SK-N-SH (cell line): ENCODE measurements at regions not wholly inside any gene's neighbourhood (a gene's known extent, or its start where the extent isn't known, plus 50 kb on each side); places are given as distances from the start of the nearest gene placed in this dataset.

Source experiments
- CTCF ChIA-PET: fragments of 300-600, 350-600 bp; formaldehyde crosslinking; extraction: SDS; loops from one replicate; lab custom pipeline; 2021; lab: Yijun Ruan, JAX
- POLR2A ChIA-PET: fragments of 350-600 bp; sonication (Branson Sonifier 250); formaldehyde crosslinking; extraction: SDS; loops from one replicate; lab custom pipeline; 2020; ENCODE audit warnings: antibody characterized with exemption, inconsistent platforms; lab: Yijun Ruan, JAX
- DNase-seq: peaks from one replicate; pipeline ENCODE4 v3.0.0; 2012
- H2AFZ ChIP-seq: fragments of 200-600 bp; sonication (generic); 2 replicates; pipeline ENCODE4 v1.8.1; 2016; ENCODE audit warnings: antibody characterized with exemption, mild to moderate bottlenecking, low read depth
- H3F3A ChIP-seq: fragments of 200-600 bp; sonication (generic); replicated peaks from 2 replicates; pipeline ENCODE3; 2016; ENCODE audit warnings: antibody characterized with exemption, mild to moderate bottlenecking; ENCODE audit not compliant: insufficient read depth
- H3K27ac ChIP-seq, 2 experiments: fragments of 200-500 bp in 1 of 2; fragments of 200-600 bp in 1 of 2; sonication (Bioruptor generic) in 1 of 2; sonication (generic), shearing (Covaris generic) in 1 of 2; 2 replicates each; pipeline versions ENCODE4 v1.5.1 to v1.6.1; 2014 to 2016; ENCODE audit warnings: low read depth in 2 of 2, inconsistent platforms in 1 of 2, low read length in 1 of 2, mild to moderate bottlenecking in 1 of 2, mixed read lengths in 1 of 2
- H3K27me3 ChIP-seq: fragments of 200-600 bp; sonication (generic), shearing (Covaris generic); 2 replicates; pipeline ENCODE4 v1.6.1; 2016; ENCODE audit warnings: mixed run types; ENCODE audit not compliant: insufficient read depth
- H3K36me3 ChIP-seq, 2 experiments: fragments of 200-500 bp in 1 of 2; fragments of 200-600 bp in 1 of 2; sonication (Bioruptor generic) in 1 of 2; sonication (generic) in 1 of 2; replicated peaks in 1 of 2; 2 replicates each; pipeline versions ENCODE3 to v1.5.1; 2014 to 2016; ENCODE audit warnings: low read length in 1 of 2, mild to moderate bottlenecking in 1 of 2; ENCODE audit not compliant: insufficient read depth in 2 of 2, control insufficient read depth in 1 of 2
- H3K4me1 ChIP-seq, 2 experiments: fragments of 200-500 bp in 1 of 2; fragments of 200-600 bp in 1 of 2; sonication (Bioruptor generic) in 1 of 2; sonication (generic), shearing (Covaris generic) in 1 of 2; 2 replicates each; pipeline versions ENCODE4 v1.5.1 to v1.6.1; 2014 to 2016; ENCODE audit warnings: low read depth in 1 of 2, low read length in 1 of 2, mixed run types in 1 of 2; ENCODE audit not compliant: insufficient read depth in 2 of 2, control insufficient read depth in 1 of 2
- H3K4me2 ChIP-seq: fragments of 200-600 bp; sonication (generic), shearing (Covaris generic); 2 replicates; pipeline ENCODE4 v1.6.1; 2017; ENCODE audit warnings: mixed run types
- H3K4me3 ChIP-seq, 2 experiments: fragments of 200-500 bp in 1 of 2; fragments of 200-600 bp in 1 of 2; sonication (Bioruptor generic) in 1 of 2; sonication (generic), shearing (Covaris generic) in 1 of 2; 2 replicates each; pipeline versions ENCODE4 v1.5.1 to v1.8.1; 2014 to 2016; ENCODE audit warnings: low read depth in 2 of 2, inconsistent platforms in 1 of 2, low read length in 1 of 2, mild to moderate bottlenecking in 1 of 2, mixed read lengths in 1 of 2, moderate library complexity in 1 of 2
- H3K79me2 ChIP-seq: fragments of 200-600 bp; sonication (generic); 2 replicates; pipeline ENCODE4 v1.8.1; 2017; ENCODE audit warnings: mild to moderate bottlenecking; ENCODE audit not compliant: insufficient read depth
- H3K9ac ChIP-seq: fragments of 200-600 bp; sonication (generic); 2 replicates; pipeline ENCODE4 v1.6.1; 2017; ENCODE audit warnings: mixed run types
- H3K9me2 ChIP-seq: fragments of 200-600 bp; sonication (generic); 2 replicates; pipeline ENCODE4 v1.6.1; 2017; ENCODE audit warnings: mixed run types
- H3K9me3 ChIP-seq: fragments of 200-600 bp; sonication (generic); 2 replicates; pipeline ENCODE4 v1.6.1; 2017; ENCODE audit warnings: mixed run types, mild to moderate bottlenecking, moderate library complexity
- H4K20me1 ChIP-seq: fragments of 200-600 bp; sonication (generic); 2 replicates; pipeline ENCODE4 v1.6.1; 2017; ENCODE audit warnings: mild to moderate bottlenecking, mixed run types; ENCODE audit not compliant: insufficient read depth
- ELF1 ChIP-seq: IDR thresholded peaks from 2 replicates; pipeline ENCODE4 v1.4.0; 2012
- GABPA ChIP-seq: IDR thresholded peaks from 2 replicates; pipeline ENCODE4 v1.4.0; 2012; ENCODE audit warnings: low read depth, mild to moderate bottlenecking
- GATA2 ChIP-seq: sonication (generic); formaldehyde crosslinking; IDR thresholded peaks from 2 replicates; pipeline ENCODE4 v1.5.0; 2020; ENCODE audit warnings: mild to moderate bottlenecking, missing genetic modification reagents
- JUND ChIP-seq: IDR thresholded peaks from 2 replicates; pipeline ENCODE4 v1.4.0; 2012
- MEF2A ChIP-seq: IDR thresholded peaks from 2 replicates; pipeline ENCODE4 v1.4.0; 2012; ENCODE audit warnings: low read depth, borderline replicate concordance
- NFIC ChIP-seq: IDR thresholded peaks from 2 replicates; pipeline ENCODE4 v1.4.0; 2012; ENCODE audit warnings: borderline replicate concordance
- NRF1 ChIP-seq: IDR thresholded peaks from 2 replicates; pipeline ENCODE4 v1.6.1; 2012; ENCODE audit warnings: low read depth, mild to moderate bottlenecking, low read length
- POLR2AphosphoS5 ChIP-seq: IDR thresholded peaks from 2 replicates; pipeline ENCODE4 v1.6.1; 2012; ENCODE audit warnings: low read depth, low read length
- RFX5 ChIP-seq: IDR thresholded peaks from 2 replicates; pipeline ENCODE4 v1.6.1; 2012; ENCODE audit warnings: mild to moderate bottlenecking, improper control_type of control experiment, low read length
- SIN3A ChIP-seq: IDR thresholded peaks from 2 replicates; pipeline ENCODE4 v1.6.1; 2012; ENCODE audit warnings: low read depth, mild to moderate bottlenecking, low read length, moderate library complexity, borderline replicate concordance
- SMC3 ChIP-seq: IDR thresholded peaks from 2 replicates; pipeline ENCODE4 v1.6.1; 2012; ENCODE audit warnings: low read depth, low read length, improper control_type of control experiment
- YY1 ChIP-seq: IDR thresholded peaks from 2 replicates; pipeline ENCODE4 v1.4.0; 2012; ENCODE audit warnings: low read depth, mild to moderate bottlenecking
- WGBS: methylation state at CpG from one replicate; pipeline ENCODE4 v1.1.6; 2017; ENCODE audit warnings: low lambda C conversion rate; 5-methylcytosine and 5-hydroxymethylcytosine counted together
- TF ChIP-seq, protein P1 (sequence below): fragments of 150-350 bp; IDR thresholded peaks from 2 replicates; pipeline ENCODE4 v1.6.1; 2017; ENCODE audit warnings: antibody characterized with exemption, low read length, low read depth, borderline replicate concordance
- TF ChIP-seq, protein P2 (sequence below): fragments of 150-350 bp; IDR thresholded peaks from 2 replicates; pipeline ENCODE4 v1.6.1; 2016; ENCODE audit warnings: mild to moderate bottlenecking, low read depth, low read length
- TF ChIP-seq, protein P3 (sequence below): IDR thresholded peaks from 2 replicates; pipeline ENCODE4 v1.6.1; 2012; ENCODE audit warnings: mild to moderate bottlenecking, low read depth, low read length, moderate library complexity
- TF ChIP-seq, protein P4 (sequence below): IDR thresholded peaks from 2 replicates; pipeline ENCODE4 v1.4.0; 2012; ENCODE audit warnings: low read depth, borderline replicate concordance
- TF ChIP-seq, protein P5 (sequence below): fragments of 200-600 bp; sonication (generic); IDR thresholded peaks from 2 replicates; pipeline ENCODE4 v1.6.1; 2017; ENCODE audit warnings: antibody characterized with exemption, mild to moderate bottlenecking, moderate library complexity

DNA sequence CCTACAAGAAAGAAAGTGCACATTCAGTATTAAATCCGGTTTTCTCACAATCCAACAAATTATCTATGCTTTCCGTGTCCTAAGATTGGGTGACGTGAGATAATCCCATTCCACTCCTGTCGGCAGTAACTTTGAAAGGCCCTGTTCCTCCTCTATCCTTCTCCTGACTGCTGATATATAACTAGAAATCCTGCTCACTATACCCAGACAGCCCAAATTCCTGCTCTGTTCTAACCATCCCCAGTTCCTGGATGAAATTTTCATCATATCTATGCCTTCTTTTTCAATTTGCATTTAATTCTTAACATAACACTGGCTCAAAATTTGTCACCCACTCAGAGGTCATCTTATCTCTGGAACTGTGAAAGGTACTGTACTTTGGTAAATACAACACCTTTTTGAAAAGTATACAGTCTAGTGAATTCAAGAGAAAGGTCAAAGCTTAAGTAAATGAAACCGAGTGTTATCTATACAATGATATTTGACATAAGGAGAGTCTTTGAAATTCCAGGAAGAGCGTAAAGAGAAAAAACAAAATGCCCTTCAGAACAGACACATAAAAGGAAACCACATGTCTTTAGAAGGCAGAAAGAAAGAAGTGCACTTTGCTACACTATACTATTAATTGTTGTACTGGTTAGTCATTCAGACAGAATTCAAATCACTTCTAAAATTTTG lies 200.5 kb upstream of the NEGR1 start:
- H3K27ac ChIP-seq: no peak overlapping the region
- H3K27me3 ChIP-seq: no peaks in the 10 kb centered on the region
- no peaks in the 10 kb centered on the region for H3F3A ChIP-seq
- 61% methylated on average over 6 of the region's 6 CpGs for WGBS
- no peaks in the 10 kb centered on the region for H3K9me2 ChIP-seq
- H3K9ac ChIP-seq: no peak overlapping the region
- DNase-seq: no peak
- H2AFZ ChIP-seq: no peak overlapping the region
- no peaks in the 10 kb centered on the region for H4K20me1 ChIP-seq
- no peaks in the 10 kb centered on the region for H3K9me3 ChIP-seq
- H3K4me2 ChIP-seq: no peak overlapping the region
- no peaks in the 10 kb centered on the region for H3K4me1 ChIP-seq
- ChIA-PET CTCF (no interaction called here), POLR2A (interaction anchor here (0.6 kb wide), 1 partner anchor 9 kb away, joined by 3 read pairs; no protein-coding TSS in a partner anchor)
- no peaks in the 10 kb centered on the region for H3K36me3 ChIP-seq
- no peak for TF ChIP-seq MEF2A
- TF ChIP-seq, protein P1, sequence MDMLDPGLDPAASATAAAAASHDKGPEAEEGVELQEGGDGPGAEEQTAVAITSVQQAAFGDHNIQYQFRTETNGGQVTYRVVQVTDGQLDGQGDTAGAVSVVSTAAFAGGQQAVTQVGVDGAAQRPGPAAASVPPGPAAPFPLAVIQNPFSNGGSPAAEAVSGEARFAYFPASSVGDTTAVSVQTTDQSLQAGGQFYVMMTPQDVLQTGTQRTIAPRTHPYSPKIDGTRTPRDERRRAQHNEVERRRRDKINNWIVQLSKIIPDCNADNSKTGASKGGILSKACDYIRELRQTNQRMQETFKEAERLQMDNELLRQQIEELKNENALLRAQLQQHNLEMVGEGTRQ: no peak
- no peak overlapping the region for H3K4me3 ChIP-seq
- no peaks in the 10 kb centered on the region for H3K79me2 ChIP-seq

DNA sequence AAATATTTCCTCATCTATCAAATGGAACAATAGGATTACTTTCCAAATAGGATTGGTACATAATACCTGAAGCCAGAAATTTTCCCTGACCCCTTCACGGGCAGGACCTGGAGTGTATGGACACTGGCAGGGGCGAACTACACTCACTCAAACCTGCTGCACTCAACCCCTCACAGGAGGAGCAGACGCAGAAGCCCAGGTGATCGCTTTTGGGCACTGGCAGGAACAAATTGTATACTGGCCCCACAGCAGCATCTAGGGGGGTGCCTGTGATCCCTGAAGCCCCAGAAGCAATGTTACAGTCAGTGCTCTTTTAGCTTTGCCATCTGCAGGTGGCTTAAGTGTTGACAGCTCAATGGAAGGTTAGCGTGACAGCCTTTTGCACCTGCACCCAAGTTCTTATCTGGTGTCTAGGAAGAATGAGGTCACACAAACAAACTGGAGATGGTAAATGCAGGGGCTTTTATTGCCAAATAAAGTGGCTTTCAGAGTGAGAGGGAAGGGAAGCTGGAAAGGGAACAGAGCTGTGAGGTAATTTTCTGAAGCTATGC lies 199.2 kb upstream of the NEGR1 start:
- no peaks in the 10 kb centered on the region for H3K9me3 ChIP-seq
- no peak overlapping the region for H3K4me2 ChIP-seq
- no peak overlapping the region for H3K4me3 ChIP-seq
- DNase-seq: no peak
- WGBS: 66% methylated on average over 5 of the region's 5 CpGs
- H3F3A ChIP-seq: no peaks in the 10 kb centered on the region
- no peaks in the 10 kb centered on the region for H3K9me2 ChIP-seq
- no peaks in the 10 kb centered on the region for H3K36me3 ChIP-seq
- ChIA-PET CTCF (no interaction called here), POLR2A (no interaction called here)
- H4K20me1 ChIP-seq: no peaks in the 10 kb centered on the region
- no peaks in the 10 kb centered on the region for H3K4me1 ChIP-seq
- H2AFZ ChIP-seq: no peak overlapping the region
- H3K79me2 ChIP-seq: no peaks in the 10 kb centered on the region
- H3K27me3 ChIP-seq: no peaks in the 10 kb centered on the region
- no peak overlapping the region for H3K27ac ChIP-seq
- no peak overlapping the region for H3K9ac ChIP-seq
- TF ChIP-seq, protein P1: no peak
- TF ChIP-seq YY1 (no peak), RFX5 (no peak), POLR2AphosphoS5 (no peak), NFIC (no peak), SIN3A (no peak), ELF1 (no peak), GATA2 (CRISPR knock-in tag) (no peak), SMC3 (no peak), NRF1 (no peak), JUND (no peak), GABPA (no peak)
- TF ChIP-seq, protein P2, sequence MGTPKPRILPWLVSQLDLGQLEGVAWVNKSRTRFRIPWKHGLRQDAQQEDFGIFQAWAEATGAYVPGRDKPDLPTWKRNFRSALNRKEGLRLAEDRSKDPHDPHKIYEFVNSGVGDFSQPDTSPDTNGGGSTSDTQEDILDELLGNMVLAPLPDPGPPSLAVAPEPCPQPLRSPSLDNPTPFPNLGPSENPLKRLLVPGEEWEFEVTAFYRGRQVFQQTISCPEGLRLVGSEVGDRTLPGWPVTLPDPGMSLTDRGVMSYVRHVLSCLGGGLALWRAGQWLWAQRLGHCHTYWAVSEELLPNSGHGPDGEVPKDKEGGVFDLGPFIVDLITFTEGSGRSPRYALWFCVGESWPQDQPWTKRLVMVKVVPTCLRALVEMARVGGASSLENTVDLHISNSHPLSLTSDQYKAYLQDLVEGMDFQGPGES: no peak
- TF ChIP-seq, protein P3, sequence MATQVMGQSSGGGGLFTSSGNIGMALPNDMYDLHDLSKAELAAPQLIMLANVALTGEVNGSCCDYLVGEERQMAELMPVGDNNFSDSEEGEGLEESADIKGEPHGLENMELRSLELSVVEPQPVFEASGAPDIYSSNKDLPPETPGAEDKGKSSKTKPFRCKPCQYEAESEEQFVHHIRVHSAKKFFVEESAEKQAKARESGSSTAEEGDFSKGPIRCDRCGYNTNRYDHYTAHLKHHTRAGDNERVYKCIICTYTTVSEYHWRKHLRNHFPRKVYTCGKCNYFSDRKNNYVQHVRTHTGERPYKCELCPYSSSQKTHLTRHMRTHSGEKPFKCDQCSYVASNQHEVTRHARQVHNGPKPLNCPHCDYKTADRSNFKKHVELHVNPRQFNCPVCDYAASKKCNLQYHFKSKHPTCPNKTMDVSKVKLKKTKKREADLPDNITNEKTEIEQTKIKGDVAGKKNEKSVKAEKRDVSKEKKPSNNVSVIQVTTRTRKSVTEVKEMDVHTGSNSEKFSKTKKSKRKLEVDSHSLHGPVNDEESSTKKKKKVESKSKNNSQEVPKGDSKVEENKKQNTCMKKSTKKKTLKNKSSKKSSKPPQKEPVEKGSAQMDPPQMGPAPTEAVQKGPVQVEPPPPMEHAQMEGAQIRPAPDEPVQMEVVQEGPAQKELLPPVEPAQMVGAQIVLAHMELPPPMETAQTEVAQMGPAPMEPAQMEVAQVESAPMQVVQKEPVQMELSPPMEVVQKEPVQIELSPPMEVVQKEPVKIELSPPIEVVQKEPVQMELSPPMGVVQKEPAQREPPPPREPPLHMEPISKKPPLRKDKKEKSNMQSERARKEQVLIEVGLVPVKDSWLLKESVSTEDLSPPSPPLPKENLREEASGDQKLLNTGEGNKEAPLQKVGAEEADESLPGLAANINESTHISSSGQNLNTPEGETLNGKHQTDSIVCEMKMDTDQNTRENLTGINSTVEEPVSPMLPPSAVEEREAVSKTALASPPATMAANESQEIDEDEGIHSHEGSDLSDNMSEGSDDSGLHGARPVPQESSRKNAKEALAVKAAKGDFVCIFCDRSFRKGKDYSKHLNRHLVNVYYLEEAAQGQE: no peak
- TF ChIP-seq, protein P4, sequence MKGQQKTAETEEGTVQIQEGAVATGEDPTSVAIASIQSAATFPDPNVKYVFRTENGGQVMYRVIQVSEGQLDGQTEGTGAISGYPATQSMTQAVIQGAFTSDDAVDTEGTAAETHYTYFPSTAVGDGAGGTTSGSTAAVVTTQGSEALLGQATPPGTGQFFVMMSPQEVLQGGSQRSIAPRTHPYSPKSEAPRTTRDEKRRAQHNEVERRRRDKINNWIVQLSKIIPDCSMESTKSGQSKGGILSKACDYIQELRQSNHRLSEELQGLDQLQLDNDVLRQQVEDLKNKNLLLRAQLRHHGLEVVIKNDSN: no peak
- TF ChIP-seq, protein P5, sequence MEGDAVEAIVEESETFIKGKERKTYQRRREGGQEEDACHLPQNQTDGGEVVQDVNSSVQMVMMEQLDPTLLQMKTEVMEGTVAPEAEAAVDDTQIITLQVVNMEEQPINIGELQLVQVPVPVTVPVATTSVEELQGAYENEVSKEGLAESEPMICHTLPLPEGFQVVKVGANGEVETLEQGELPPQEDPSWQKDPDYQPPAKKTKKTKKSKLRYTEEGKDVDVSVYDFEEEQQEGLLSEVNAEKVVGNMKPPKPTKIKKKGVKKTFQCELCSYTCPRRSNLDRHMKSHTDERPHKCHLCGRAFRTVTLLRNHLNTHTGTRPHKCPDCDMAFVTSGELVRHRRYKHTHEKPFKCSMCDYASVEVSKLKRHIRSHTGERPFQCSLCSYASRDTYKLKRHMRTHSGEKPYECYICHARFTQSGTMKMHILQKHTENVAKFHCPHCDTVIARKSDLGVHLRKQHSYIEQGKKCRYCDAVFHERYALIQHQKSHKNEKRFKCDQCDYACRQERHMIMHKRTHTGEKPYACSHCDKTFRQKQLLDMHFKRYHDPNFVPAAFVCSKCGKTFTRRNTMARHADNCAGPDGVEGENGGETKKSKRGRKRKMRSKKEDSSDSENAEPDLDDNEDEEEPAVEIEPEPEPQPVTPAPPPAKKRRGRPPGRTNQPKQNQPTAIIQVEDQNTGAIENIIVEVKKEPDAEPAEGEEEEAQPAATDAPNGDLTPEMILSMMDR: no peak
